Activated B cell treated with CpG ODN at 0.5 μM for 24 hours (primary cell): ENCODE measurements at regions not wholly inside any gene's neighbourhood (a gene's known extent, or its start where the extent isn't known, plus 50 kb on each side); places are given as distances from the start of the nearest gene placed in this dataset.

Experiments
- ATAC-seq: fragments of 200-7000 bp; cut with Tn5 transposase; one replicate; pipeline ENCODE4 v1.10.0; 2021; ENCODE audit warnings: low read depth, mild to moderate bottlenecking, moderate library complexity
- CTCF ChIA-PET: fragments of 350-600 bp; sonication (Branson Sonifier 250); formaldehyde crosslinking; loops from one replicate; lab custom pipeline; 2021; ENCODE audit warnings: antibody characterized with exemption; lab: Charles Lee
- POLR2A ChIA-PET: fragments of 350-600 bp; sonication (Branson Sonifier 250); formaldehyde crosslinking; loops from one replicate; lab custom pipeline; 2021; ENCODE audit warnings: antibody characterized with exemption; lab: Charles Lee
- DNase-seq: peaks from one replicate; pipeline ENCODE4 v3.0.0; 2022
- H3K27ac Mint-ChIP-seq: one replicate; pipeline ENCODE4 v1.8.0; 2020; ENCODE audit warnings: mixed read lengths
- H3K27me3 Mint-ChIP-seq: one replicate; pipeline ENCODE4 v1.8.0; 2021; ENCODE audit warnings: mixed read lengths
- H3K36me3 Mint-ChIP-seq: one replicate; pipeline ENCODE4 v1.8.0; 2021; ENCODE audit warnings: low read depth, mixed read lengths
- H3K4me1 Mint-ChIP-seq: one replicate; pipeline ENCODE4 v1.8.0; 2021; ENCODE audit warnings: mixed read lengths
- H3K4me3 Mint-ChIP-seq: one replicate; pipeline ENCODE4 v1.8.0; 2020; ENCODE audit warnings: mild to moderate bottlenecking, mixed read lengths
- H3K9me3 Mint-ChIP-seq: one replicate; pipeline ENCODE4 v1.8.0; 2020; ENCODE audit warnings: mixed read lengths
- intact Hi-C: fragments of 100-400 bp; cut with micrococcal nuclease; formaldehyde crosslinking; loops from one replicate; pipeline ENCODE4 v1.15.1; 2024
- TF ChIP-seq, protein P1 (sequence below): fragments of 200-600 bp; IDR thresholded peaks from one replicate; pipeline ENCODE4 v1.8.0; 2022; ENCODE audit warnings: antibody characterized with exemption, mild to moderate bottlenecking

- H3K36me3 Mint-ChIP-seq = no peaks in the 10 kb centered on the region
- ChIA-PET POLR2A (no interaction called here), CTCF (no interaction called here)
- no peaks in the 10 kb centered on the region for H3K27me3 Mint-ChIP-seq
- no peaks in the 10 kb centered on the region for H3K4me1 Mint-ChIP-seq
- TF ChIP-seq, protein P1, sequence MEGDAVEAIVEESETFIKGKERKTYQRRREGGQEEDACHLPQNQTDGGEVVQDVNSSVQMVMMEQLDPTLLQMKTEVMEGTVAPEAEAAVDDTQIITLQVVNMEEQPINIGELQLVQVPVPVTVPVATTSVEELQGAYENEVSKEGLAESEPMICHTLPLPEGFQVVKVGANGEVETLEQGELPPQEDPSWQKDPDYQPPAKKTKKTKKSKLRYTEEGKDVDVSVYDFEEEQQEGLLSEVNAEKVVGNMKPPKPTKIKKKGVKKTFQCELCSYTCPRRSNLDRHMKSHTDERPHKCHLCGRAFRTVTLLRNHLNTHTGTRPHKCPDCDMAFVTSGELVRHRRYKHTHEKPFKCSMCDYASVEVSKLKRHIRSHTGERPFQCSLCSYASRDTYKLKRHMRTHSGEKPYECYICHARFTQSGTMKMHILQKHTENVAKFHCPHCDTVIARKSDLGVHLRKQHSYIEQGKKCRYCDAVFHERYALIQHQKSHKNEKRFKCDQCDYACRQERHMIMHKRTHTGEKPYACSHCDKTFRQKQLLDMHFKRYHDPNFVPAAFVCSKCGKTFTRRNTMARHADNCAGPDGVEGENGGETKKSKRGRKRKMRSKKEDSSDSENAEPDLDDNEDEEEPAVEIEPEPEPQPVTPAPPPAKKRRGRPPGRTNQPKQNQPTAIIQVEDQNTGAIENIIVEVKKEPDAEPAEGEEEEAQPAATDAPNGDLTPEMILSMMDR = no peak
- intact Hi-C loops = no loop called here
- H3K4me3 Mint-ChIP-seq = no peak overlapping the region
- no peaks in the 10 kb centered on the region for H3K9me3 Mint-ChIP-seq
- H3K27ac Mint-ChIP-seq = no peak overlapping the region
- no peak for ATAC-seq
- no peak for DNase-seq
These were observed 266.2 kb downstream of the OPA1 start for GRCh38 chr3:193859195-193859594.

- ChIA-PET CTCF (no interaction called here), POLR2A (no interaction called here)
- DNase-seq (no peak), ATAC-seq (no peak)
- Mint-ChIP-seq H3K4me1 (peaks cover 15% of the 10 kb centered on the region), H3K27ac (no peak overlapping the region), H3K9me3 (no peaks in the 10 kb centered on the region), H3K36me3 (no peaks in the 10 kb centered on the region), H3K4me3 (no peak overlapping the region), H3K27me3 (no peaks in the 10 kb centered on the region)
- TF ChIP-seq, protein P1 = no peak
- intact Hi-C loops = no loop called here
These were observed 268.0 kb downstream of the OPA1 start for GRCh38 chr3:193861012-193861411.

DNA sequence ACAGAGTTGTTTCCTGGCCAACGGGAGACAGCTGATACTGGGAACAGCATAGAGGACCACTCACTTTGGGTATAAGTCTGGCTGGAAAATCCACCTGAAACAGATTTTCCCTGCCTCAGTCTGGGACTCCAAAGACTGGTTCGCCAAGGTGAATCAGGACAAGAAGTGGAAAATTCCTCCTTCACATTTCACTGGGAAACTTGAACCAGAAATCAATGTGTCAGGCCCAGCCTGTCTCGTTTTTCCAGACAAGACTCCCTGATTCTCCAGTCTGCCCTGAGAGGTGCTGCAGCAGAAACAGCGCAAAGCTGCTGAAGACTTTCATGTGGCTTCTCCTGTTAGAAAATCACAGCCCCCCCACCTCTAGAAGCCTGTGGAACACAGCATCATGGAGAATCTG, 269.8 kb downstream of the OPA1 start:
- intact Hi-C loops = no loop called here

DNA sequence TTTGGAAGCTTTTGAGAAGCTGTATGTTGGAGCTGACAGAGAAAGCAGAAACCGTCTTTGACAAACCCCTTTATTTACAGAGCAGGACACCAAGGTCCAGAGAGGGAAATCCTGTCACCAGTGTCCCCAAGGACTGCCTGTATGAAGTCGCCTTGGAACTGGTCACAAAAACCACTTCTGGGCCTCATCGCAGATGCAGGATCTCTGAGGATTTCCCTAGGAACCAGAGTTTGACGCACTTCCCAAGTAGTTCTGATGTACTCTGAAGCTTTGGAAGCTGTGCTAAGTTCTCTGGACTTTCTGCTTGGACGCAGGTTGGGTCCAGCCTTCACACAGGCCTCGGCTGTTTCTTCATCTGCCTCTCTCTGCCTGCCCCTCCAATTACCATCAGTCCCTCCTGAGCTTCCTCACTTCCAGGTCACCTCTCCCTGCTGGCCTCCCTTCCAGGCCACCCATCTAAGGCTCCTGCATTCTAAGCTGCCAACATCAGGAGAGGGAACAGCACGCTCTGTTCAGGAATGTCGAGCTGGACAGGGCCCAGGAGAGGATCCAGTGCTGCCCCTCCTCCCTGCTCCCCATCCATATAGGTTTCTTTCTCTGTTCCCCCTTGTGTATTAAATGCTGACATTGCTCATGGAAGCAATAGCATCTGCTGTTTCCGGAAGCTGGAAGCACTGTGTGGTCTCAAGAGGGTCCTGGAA, 270.8 kb downstream of the OPA1 start:
- intact Hi-C loops = loop anchor here (2.0 kb wide), 2 partner anchors 31 to 139 kb away; no protein-coding TSS in a partner anchor
- no peak overlapping the region for H3K4me3 Mint-ChIP-seq
- H3K4me1 Mint-ChIP-seq = peaks cover 43% of the 10 kb centered on the region
- ChIA-PET CTCF (no interaction called here), POLR2A (no interaction called here)
- H3K9me3 Mint-ChIP-seq = no peaks in the 10 kb centered on the region
- no peaks in the 10 kb centered on the region for H3K36me3 Mint-ChIP-seq
- H3K27ac Mint-ChIP-seq = no peak overlapping the region
- DNase-seq = no peak
- H3K27me3 Mint-ChIP-seq = no peaks in the 10 kb centered on the region
- TF ChIP-seq, protein P1 = no peak
- ATAC-seq = no peak

More for the DNA sequence above, 269.8 kb downstream of the OPA1 start:
- Mint-ChIP-seq H3K27me3 (no peaks in the 10 kb centered on the region), H3K36me3 (no peaks in the 10 kb centered on the region), H3K9me3 (no peaks in the 10 kb centered on the region), H3K27ac (no peak overlapping the region), H3K4me1 (peaks cover 34% of the 10 kb centered on the region), H3K4me3 (no peak overlapping the region)
- DNase-seq (no peak), ATAC-seq (no peak)
- TF ChIP-seq, protein P1 = no peak
- ChIA-PET CTCF (no interaction called here), POLR2A (no interaction called here)

DNA sequence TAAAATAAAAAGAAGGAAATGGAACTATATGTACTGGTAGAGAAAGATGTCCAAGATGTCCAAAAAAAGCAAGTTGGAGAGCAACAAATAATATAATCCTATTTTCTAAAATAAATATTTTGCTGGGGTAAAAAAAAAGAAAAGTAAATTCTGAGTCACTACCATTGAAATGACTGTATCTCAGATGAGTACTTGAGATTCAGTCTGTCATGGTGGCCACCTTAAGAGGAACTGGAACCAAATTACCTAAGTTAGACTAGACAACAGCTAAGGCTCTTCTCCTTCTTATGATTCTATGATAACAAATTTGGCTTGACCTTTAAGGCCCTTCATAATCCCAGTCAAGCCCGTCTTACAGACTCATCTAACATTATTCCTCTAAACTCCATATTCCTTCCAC, 270.6 kb upstream of the HES1 start:
- no peaks in the 10 kb centered on the region for H3K9me3 Mint-ChIP-seq
- intact Hi-C loops = loop anchor here (1.0 to 5.0 kb wide), 8 partner anchors 23 to 271 kb away; partner anchors contain the start of gene HES1
- peak overlapping the region; percentile 63 for H3K27ac Mint-ChIP-seq
- CTCF ChIA-PET = interaction anchor here (1.7 kb wide), 1 partner anchor 272 kb away, joined by 6 read pairs; no protein-coding TSS in a partner anchor
- POLR2A ChIA-PET = interaction anchor here (0.5 to 1.0 kb wide), 4 partner anchors 163 to 272 kb away, joined by 3 to 7 read pairs (median 3); no protein-coding TSS in a partner anchor
- ATAC-seq = peak; percentile 87
- no peak for DNase-seq
- H3K27me3 Mint-ChIP-seq = no peaks in the 10 kb centered on the region
- no peaks in the 10 kb centered on the region for H3K36me3 Mint-ChIP-seq
- H3K4me1 Mint-ChIP-seq = peaks cover 58% of the 10 kb centered on the region
- TF ChIP-seq, protein P1 = no peak
- H3K4me3 Mint-ChIP-seq = peak overlapping the region; percentile 70
